ENCODE measurements at regions not wholly inside any gene's neighbourhood (a gene's known extent, or its start where the extent isn't known, plus 50 kb on each side); places are given as distances from the start of the nearest gene placed in this dataset.

GRCh38 chr21:39087238-39088030, 95.8 kb downstream of the PSMG1 start:
- no peak for TF ChIP-seq CTCF (IDR thresholded peaks at IDR 0.05)
- TF ChIP-seq EP300 (IDR thresholded peaks at IDR 0.05; ENCODE audit: low read depth) = no peak
